ENCODE measurements at regions not wholly inside any gene's neighbourhood (a gene's known extent, or its start where the extent isn't known, plus 50 kb on each side); places are given as distances from the start of the nearest gene placed in this dataset.

DNA sequence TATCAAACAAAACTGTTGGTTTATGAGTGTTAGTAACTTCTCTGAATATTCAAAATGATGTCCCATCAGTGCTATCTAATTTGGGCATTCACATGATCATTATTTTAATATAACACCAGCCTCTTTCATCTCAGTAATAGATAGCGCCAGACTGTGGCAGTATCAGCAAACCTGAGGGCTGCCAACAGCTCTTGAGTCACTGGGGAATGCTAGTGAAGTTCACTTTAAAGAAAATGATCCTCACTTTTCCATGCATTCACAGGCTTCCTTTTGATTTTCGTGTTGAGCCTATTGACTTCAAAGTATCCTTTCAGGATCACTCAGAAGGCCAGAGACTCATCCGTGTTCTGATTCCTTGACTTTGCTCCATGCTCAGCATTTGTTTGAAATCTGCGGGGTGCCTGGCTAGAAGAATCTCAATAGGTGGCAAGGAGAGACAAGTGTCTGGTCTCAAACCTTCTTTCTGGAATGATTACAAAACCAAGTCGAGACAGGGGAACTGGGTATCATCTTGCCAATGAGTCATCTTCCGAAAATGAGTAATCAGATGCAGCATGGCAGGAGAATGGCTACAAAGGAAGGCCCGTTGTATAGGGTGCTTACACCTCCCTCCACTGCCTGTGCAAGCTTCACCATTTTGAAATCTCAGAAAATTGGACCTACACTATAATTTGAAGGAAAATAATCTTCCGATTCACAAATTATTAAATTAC is 509.1 kb downstream of the RASEF start:
- CTCF ChIA-PET: interaction anchor here (0.7 to 0.8 kb wide), 2 partner anchors 32 to 52 kb away, joined by 3 to 4 read pairs; no protein-coding TSS in a partner anchor
- POLR2A ChIA-PET: no interaction called here
- no peak overlapping the region for H3K27ac ChIP-seq (ENCODE audit: extremely low read depth, low read depth, low read length)
- no peak overlapping the region for H3K4me3 ChIP-seq (ENCODE audit: low read depth, low read length)
- no peaks in the 10 kb centered on the region for H3K36me3 ChIP-seq (ENCODE audit: control insufficient read depth in 2 of 2, insufficient read depth in 1 of 2, low read length in 2 of 2)
- peaks cover 8% of the 10 kb centered on the region; the same call in 1 of the 2 replicates for H3K4me1 ChIP-seq (ENCODE audit: control insufficient read depth, insufficient read depth, low read length)
- TF ChIP-seq SP2 (tag by site-specific recombination; IDR thresholded peaks at IDR 0.05): no peak
- no peak for TF ChIP-seq ZNF324 (tag by site-specific recombination; IDR thresholded peaks at IDR 0.05)
- no peak for TF ChIP-seq BCL11B (tag by site-specific recombination; IDR thresholded peaks at IDR 0.05; ENCODE audit: low read depth)
- no peak for TF ChIP-seq ZNF175 (tag by site-specific recombination; IDR thresholded peaks at IDR 0.05)
- no peak for TF ChIP-seq ZNF404 (tag by site-specific recombination; IDR thresholded peaks at IDR 0.05)
- no peak for TF ChIP-seq YY1 (tag by site-specific recombination; IDR thresholded peaks at IDR 0.05)
- no peak for TF ChIP-seq YY2 (tag by site-specific recombination; IDR thresholded peaks at IDR 0.05)
- TF ChIP-seq ZNF48 (tag by site-specific recombination; IDR thresholded peaks at IDR 0.05): no peak
- no peak for TF ChIP-seq ZNF239 (tag by site-specific recombination; IDR thresholded peaks at IDR 0.05)
- no peak for TF ChIP-seq ZFP37 (tag by site-specific recombination; IDR thresholded peaks at IDR 0.05)
- TF ChIP-seq, protein P1, sequence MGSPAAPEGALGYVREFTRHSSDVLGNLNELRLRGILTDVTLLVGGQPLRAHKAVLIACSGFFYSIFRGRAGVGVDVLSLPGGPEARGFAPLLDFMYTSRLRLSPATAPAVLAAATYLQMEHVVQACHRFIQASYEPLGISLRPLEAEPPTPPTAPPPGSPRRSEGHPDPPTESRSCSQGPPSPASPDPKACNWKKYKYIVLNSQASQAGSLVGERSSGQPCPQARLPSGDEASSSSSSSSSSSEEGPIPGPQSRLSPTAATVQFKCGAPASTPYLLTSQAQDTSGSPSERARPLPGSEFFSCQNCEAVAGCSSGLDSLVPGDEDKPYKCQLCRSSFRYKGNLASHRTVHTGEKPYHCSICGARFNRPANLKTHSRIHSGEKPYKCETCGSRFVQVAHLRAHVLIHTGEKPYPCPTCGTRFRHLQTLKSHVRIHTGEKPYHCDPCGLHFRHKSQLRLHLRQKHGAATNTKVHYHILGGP (tag by site-specific recombination; IDR thresholded peaks at IDR 0.05): no peak
- TF ChIP-seq ZNF354C (tag by site-specific recombination; IDR thresholded peaks at IDR 0.05; ENCODE audit: borderline replicate concordance, low read depth): no peak
- TF ChIP-seq MYNN (tag by site-specific recombination; IDR thresholded peaks at IDR 0.05; ENCODE audit: borderline replicate concordance): no peak
- no peak for TF ChIP-seq ZNF792 (tag by site-specific recombination; IDR thresholded peaks at IDR 0.05)
- no peak for TF ChIP-seq ZNF658 (tag by site-specific recombination; IDR thresholded peaks at IDR 0.05)
- no peak for TF ChIP-seq HOXA7 (CRISPR knock-in tag; IDR thresholded peaks at IDR 0.05; ENCODE audit: borderline replicate concordance)
- no peaks in the 10 kb centered on the region for H3K9me3 ChIP-seq (ENCODE audit: control insufficient read depth, insufficient read depth, low read depth, low read length)

DNA sequence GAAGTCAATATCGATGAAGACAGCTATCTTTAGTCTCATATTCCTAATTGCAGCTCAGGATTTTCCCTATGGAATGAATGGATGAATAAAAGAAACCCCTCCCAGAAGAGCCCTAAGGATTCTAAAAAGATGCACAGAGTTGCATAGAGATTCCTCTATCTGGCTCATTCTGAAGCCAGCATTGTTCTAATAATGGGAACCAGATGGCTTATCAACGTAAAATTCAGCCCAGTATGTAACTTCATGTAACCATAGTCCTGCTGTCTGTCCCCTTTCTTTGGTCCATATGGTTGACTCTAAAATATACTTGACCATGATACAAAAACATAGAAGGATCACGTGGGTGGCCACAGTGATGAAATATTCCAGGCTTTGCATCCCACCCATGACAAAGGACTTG is 508.6 kb downstream of the RASEF start:
- CTCF ChIA-PET: interaction anchor here (1.2 to 1.3 kb wide), 2 partner anchors 16 to 52 kb away, joined by 3 to 4 read pairs; no protein-coding TSS in a partner anchor

DNA sequence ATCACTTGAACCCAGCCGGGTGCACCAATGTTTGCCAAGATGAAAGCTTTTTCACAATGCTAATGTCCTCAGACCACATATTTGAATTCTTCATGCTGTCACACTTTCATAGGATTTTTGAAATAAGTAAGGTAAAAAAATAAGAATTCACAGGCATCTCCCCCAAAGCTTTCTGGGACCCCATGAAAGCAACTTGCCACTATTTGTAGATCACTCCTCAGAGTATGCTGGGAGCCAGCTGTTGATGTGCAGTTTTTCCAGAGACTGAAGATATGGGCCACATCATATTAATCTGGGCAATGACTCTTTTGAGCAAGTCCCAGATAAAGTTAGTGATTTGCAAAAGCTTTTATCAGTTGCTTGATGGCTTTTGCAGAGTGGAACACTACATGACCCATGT is 507.9 kb downstream of the RASEF start:
- POLR2A ChIA-PET: no interaction called here
- Histone ChIP-seq H3K36me3 (ENCODE audit: control insufficient read depth in 2 of 2, insufficient read depth in 1 of 2, low read length in 2 of 2) (no peaks in the 10 kb centered on the region), H3K27ac (ENCODE audit: extremely low read depth, low read depth, low read length) (no peak overlapping the region), H3K4me1 (ENCODE audit: control insufficient read depth, insufficient read depth, low read length) (peaks cover 8% of the 10 kb centered on the region; the same call in 1 of the 2 replicates), H3K4me3 (ENCODE audit: low read depth, low read length) (no peak overlapping the region), H3K9me3 (ENCODE audit: control insufficient read depth, insufficient read depth, low read depth, low read length) (no peaks in the 10 kb centered on the region)
- TF ChIP-seq, protein P2, sequence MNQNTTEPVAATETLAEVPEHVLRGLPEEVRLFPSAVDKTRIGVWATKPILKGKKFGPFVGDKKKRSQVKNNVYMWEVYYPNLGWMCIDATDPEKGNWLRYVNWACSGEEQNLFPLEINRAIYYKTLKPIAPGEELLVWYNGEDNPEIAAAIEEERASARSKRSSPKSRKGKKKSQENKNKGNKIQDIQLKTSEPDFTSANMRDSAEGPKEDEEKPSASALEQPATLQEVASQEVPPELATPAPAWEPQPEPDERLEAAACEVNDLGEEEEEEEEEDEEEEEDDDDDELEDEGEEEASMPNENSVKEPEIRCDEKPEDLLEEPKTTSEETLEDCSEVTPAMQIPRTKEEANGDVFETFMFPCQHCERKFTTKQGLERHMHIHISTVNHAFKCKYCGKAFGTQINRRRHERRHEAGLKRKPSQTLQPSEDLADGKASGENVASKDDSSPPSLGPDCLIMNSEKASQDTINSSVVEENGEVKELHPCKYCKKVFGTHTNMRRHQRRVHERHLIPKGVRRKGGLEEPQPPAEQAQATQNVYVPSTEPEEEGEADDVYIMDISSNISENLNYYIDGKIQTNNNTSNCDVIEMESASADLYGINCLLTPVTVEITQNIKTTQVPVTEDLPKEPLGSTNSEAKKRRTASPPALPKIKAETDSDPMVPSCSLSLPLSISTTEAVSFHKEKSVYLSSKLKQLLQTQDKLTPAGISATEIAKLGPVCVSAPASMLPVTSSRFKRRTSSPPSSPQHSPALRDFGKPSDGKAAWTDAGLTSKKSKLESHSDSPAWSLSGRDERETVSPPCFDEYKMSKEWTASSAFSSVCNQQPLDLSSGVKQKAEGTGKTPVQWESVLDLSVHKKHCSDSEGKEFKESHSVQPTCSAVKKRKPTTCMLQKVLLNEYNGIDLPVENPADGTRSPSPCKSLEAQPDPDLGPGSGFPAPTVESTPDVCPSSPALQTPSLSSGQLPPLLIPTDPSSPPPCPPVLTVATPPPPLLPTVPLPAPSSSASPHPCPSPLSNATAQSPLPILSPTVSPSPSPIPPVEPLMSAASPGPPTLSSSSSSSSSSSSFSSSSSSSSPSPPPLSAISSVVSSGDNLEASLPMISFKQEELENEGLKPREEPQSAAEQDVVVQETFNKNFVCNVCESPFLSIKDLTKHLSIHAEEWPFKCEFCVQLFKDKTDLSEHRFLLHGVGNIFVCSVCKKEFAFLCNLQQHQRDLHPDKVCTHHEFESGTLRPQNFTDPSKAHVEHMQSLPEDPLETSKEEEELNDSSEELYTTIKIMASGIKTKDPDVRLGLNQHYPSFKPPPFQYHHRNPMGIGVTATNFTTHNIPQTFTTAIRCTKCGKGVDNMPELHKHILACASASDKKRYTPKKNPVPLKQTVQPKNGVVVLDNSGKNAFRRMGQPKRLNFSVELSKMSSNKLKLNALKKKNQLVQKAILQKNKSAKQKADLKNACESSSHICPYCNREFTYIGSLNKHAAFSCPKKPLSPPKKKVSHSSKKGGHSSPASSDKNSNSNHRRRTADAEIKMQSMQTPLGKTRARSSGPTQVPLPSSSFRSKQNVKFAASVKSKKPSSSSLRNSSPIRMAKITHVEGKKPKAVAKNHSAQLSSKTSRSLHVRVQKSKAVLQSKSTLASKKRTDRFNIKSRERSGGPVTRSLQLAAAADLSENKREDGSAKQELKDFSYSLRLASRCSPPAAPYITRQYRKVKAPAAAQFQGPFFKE (tag by site-specific recombination; IDR thresholded peaks at IDR 0.05; ENCODE audit: borderline replicate concordance): no peak
- TF ChIP-seq ZNF664 (tag by site-specific recombination; IDR thresholded peaks at IDR 0.05) (no peak), KLF8 (tag by site-specific recombination; IDR thresholded peaks at IDR 0.05) (no peak), ZNF555 (tag by site-specific recombination; conservative IDR thresholded peaks at IDR 0.05) (no peak)
- CTCF ChIA-PET: interaction anchor here (1.2 to 1.3 kb wide), 2 partner anchors 16 to 51 kb away, joined by 3 to 4 read pairs; no protein-coding TSS in a partner anchor

More for the DNA sequence above, 508.6 kb downstream of the RASEF start:
- H3K9me3 ChIP-seq (ENCODE audit: control insufficient read depth, insufficient read depth, low read depth, low read length): no peaks in the 10 kb centered on the region
- no peak overlapping the region for H3K4me3 ChIP-seq (ENCODE audit: low read depth, low read length)
- H3K27ac ChIP-seq (ENCODE audit: extremely low read depth, low read depth, low read length): no peak overlapping the region
- TF ChIP-seq ZNF768 (tag by site-specific recombination; IDR thresholded peaks at IDR 0.05): no peak
- POLR2A ChIA-PET: no interaction called here
- H3K36me3 ChIP-seq (ENCODE audit: control insufficient read depth in 2 of 2, insufficient read depth in 1 of 2, low read length in 2 of 2): no peaks in the 10 kb centered on the region
- H3K4me1 ChIP-seq (ENCODE audit: control insufficient read depth, insufficient read depth, low read length): peaks cover 8% of the 10 kb centered on the region; the same call in 1 of the 2 replicates
